Adrenal gland (tissue), 9 donors: ENCODE measurements at regions not wholly inside any gene's neighbourhood (a gene's known extent, or its start where the extent isn't known, plus 50 kb on each side); places are given as distances from the start of the nearest gene placed in this dataset.
"Not testable (repeated sequence)": the region's sequence is repeated elsewhere in the genome, so short reads cannot be mapped to it uniquely, and the experiment has no call there.

Source experiments
- DNase-seq, 7 donors: peaks; one replicate each; pipeline ENCODE4 v3.0.0-alpha.2; 2019 to 2020
- H3K27ac ChIP-seq, 5 donors: fragments of 200-600 bp; sonication (generic) in 4 of 5; 1 replicate in 3 of 5; 2 replicates in 2 of 5; pipeline versions ENCODE4 v1.5.1 to v1.8.0; 2016 to 2020; ENCODE audit warnings: mild to moderate bottlenecking in 1 of 5
- H3K27me3 ChIP-seq: fragments of 200-600 bp; 2 replicates; pipeline ENCODE4 v1.8.0; 2021
- H3K36me3 ChIP-seq, 2 donors: fragments of 200-600 bp; replicated peaks in 1 of 2; 1 replicate in 1 of 2; 2 replicates in 1 of 2; pipeline versions ENCODE4 v1.5.1 to v1.8.0; 2018 to 2022
- H3K4me1 ChIP-seq, 2 donors: fragments of 200-600 bp; replicated peaks in 1 of 2; 1 replicate in 1 of 2; 2 replicates in 1 of 2; pipeline versions ENCODE4 v1.5.1 to v1.8.0; 2018 to 2021
- H3K4me3 ChIP-seq, 4 donors: fragments of 200-600 bp; sonication (generic) in 3 of 4; one replicate each; pipeline ENCODE4 v1.5.1; 2016 to 2018
- H3K9me3 ChIP-seq, 3 donors: fragments of 200-600 bp; sonication (generic) in 1 of 3; replicated peaks in 1 of 3; 1 replicate in 2 of 3; 2 replicates in 1 of 3; pipeline versions ENCODE4 v1.5.1 to v1.8.0; 2016 to 2021
- CTCF ChIP-seq, 6 experiments: fragments of 450-650 bp in 4 of 6; fragments of 200-600 bp in 2 of 6; sonication (generic) in 1 of 6; IDR thresholded peaks; 1 replicate in 5 of 6; 2 replicates in 1 of 6; pipeline versions ENCODE4 v1.5.1 to v1.8.0; 2016 to 2021; ENCODE audit warnings: antibody characterized with exemption in 6 of 6, mild to moderate bottlenecking in 2 of 6, moderate library complexity in 1 of 6
- POLR2A ChIP-seq, 2 donors: fragments of 450-650 bp; IDR thresholded peaks; one replicate each; pipeline ENCODE4 v1.6.1; 2017; ENCODE audit warnings: antibody characterized with exemption in 2 of 2, mild to moderate bottlenecking in 2 of 2, moderate library complexity in 1 of 2
- WGBS, 4 donors: extraction: QIAGEN DNeasy Blood & Tissue Kit in 2 of 4; methylation state at CpG; one replicate each; pipeline versions ENCODE4 v1.1.5 to v1.1.7; 2013 to 2017; 5-methylcytosine and 5-hydroxymethylcytosine counted together
- intact Hi-C, 2 donors: fragments of 100-400 bp; cut with DNase I; formaldehyde crosslinking; loops; one replicate each; pipeline versions ENCODE4 v1.14.1 to v1.15.0; 2022 to 2023
- donor health status: healthy with polysubstance abuse.
- donor health status: Bipolar disorder and iron deficiency.
- donor health status: DM: yes; HTN: yes; CAD: no.
- donor health status: DM: no; HTN: no; CAD: no.
- donor health status: DM: no; HTN: no; CAD: no.

DNA sequence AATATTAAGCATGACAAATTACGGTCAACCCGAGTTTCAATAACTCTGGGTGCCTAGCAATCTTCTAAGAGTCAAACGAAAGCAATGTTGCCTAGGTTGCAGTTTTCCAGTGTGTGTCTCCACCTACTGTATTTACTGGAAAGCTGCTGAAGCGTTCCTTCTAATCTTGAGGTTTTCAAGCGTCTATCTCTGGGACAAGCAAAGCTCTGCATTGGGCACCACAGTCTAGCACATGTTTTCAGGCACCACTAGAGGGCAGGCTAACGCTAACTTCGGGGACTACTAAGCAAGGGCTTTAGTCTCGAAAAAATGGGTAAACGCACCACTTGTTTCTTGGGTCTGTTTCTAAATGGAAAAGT is 82.7 kb upstream of the KIF2A start:
- not testable (repeated sequence) for H3K36me3 ChIP-seq, H3K9me3 ChIP-seq, H3K4me1 ChIP-seq, H3K27ac ChIP-seq, H3K27me3 ChIP-seq
- 1 to 3% (median 2%) methylated on average over 3 to 8 of the region's 9 CpGs for WGBS, 4 donors
- intact Hi-C loops, result loop anchor here (10.0 kb wide), 1 partner anchor 132 kb away; no protein-coding TSS in a partner anchor
- DNase-seq, result peak; percentile 81 to 95 (median 83)
- H3K4me3 ChIP-seq, result peak overlapping the region in 1 of 4 donors; percentile 34
- TF ChIP-seq CTCF (IDR thresholded peaks at IDR 0.05), result peak; percentile 29 to 55 (median 44)

- not testable (repeated sequence) for H3K4me3 ChIP-seq, H3K27ac ChIP-seq, H3K9me3 ChIP-seq, H3K27me3 ChIP-seq, H3K4me1 ChIP-seq, DNase-seq, H3K36me3 ChIP-seq
- intact Hi-C loops, result loop anchor here (10.0 kb wide), 1 partner anchor 130 kb away; no protein-coding TSS in a partner anchor
- TF ChIP-seq CTCF (IDR thresholded peaks at IDR 0.05), result peak in 5 of 6 experiments; percentile 25 to 53 (median 27)
- WGBS, 4 donors, result 78 to 85% (median 81%) methylated on average over 4 to 7 of the region's 7 CpGs
Observed at GRCh38 chr5:62224987-62225601, 80.9 kb upstream of the KIF2A start.

- H3K4me1 ChIP-seq, intact Hi-C loops, H3K27me3 ChIP-seq, H3K36me3 ChIP-seq, H3K4me3 ChIP-seq, H3K27ac ChIP-seq, H3K9me3 ChIP-seq: not testable (repeated sequence)
- WGBS, 4 donors, result 45 to 63% (median 57%) methylated on average over 3 of the region's 3 CpGs
- peak in 1 of 7 donors; percentile 7 for DNase-seq
Observed at GRCh38 chr5:62230876-62231388, 75.1 kb upstream of the KIF2A start.

DNA sequence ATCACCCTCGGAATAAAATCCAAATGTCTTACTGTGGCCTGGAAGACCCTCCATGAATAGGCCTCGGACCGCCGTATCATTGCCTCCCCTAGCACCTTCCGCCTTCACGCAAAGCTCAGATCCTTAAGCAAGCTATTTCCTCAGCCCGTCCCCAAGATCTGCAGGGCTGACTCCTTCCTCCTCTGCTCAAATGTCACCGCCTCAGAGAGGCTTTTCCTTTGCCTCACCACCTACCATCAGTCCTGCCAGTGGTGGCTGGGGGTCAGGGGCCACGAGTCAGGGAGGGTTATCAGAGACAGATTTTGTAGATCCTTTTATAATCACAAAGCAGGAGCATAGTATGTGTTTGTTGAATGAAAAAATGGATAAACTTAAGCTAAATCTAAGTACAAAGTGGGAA is 74.4 kb upstream of the KIF2A start:
- 82 to 89% (median 86%) methylated on average over 9 of the region's 9 CpGs for WGBS, 4 donors
- Histone ChIP-seq H3K27ac (no peak overlapping the region), H3K4me1 (peaks cover 4 to 7% of the 10 kb centered on the region in 2 donors), H3K9me3 (no peaks in the 10 kb centered on the region), H3K4me3 (no peak overlapping the region), H3K27me3 (no peaks in the 10 kb centered on the region), H3K36me3 (no peaks in the 10 kb centered on the region)
- TF ChIP-seq CTCF (IDR thresholded peaks at IDR 0.05) (no peak), POLR2A (IDR thresholded peaks at IDR 0.05) (no peak)
- intact Hi-C loops, result no loop called here
- DNase-seq, result no peak

GRCh38 chr5:62232218-62232617 is 73.8 kb upstream of the KIF2A start:
- H3K36me3 ChIP-seq, H3K27ac ChIP-seq, H3K4me3 ChIP-seq, H3K9me3 ChIP-seq, intact Hi-C loops, H3K27me3 ChIP-seq, DNase-seq, H3K4me1 ChIP-seq: not testable (repeated sequence)
- 32 to 57% (median 40%) methylated on average over 1 of the region's 1 CpG for WGBS, 4 donors

DNA sequence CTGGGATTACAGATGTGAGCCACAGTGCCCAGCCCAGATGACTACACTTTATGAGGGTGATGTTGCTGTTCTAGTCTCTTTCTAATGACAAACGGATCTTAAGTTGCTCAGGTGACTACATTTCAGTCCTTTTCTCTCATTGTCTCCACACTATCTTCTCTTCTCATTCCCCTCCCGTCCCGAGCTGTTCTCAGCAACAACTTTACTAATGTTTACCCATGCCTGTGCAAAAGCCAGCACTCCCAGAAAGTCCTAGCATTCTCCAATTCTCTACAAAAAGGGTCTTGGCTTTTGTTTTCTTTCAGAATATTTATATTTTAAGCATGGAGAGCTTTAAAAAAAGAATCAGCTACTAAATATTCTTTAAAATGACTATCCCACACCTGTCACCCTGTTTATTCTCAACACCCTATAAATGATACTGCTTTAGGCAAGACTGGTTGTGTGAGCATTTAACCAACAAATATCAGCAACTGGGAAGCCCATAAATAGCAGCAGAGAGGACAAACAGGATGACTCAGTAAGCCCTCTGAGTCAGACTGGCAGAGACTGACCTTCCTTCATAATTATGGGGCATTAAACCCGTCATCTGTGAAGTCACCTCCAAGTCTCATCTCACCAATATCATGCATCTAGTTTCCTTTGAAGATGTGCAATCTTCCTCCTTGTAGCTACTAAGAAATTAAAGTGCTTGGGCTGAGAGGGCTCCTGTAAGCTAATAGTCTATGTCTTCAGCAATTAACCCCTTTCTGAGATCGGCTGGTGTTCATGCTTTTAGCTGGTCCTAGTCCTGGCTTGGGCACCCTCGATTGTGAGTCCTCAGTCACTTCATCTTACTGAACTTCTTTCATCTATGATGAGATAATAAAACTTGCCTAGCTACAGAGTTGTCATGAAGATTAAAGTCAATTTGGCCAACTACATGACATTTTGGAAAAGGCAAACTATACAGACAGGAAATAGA is 72.6 kb upstream of the KIF2A start:
- H3K4me3 ChIP-seq, H3K9me3 ChIP-seq, H3K4me1 ChIP-seq, H3K36me3 ChIP-seq, intact Hi-C loops, H3K27me3 ChIP-seq: not testable (repeated sequence)
- H3K27ac ChIP-seq, result peak overlapping the region in 2 of 5 donors; percentile 1 to 34
- DNase-seq, result peak; percentile 34 to 66 (median 61)
- 42 to 56% (median 51%) methylated on average over 6 of the region's 6 CpGs for WGBS, 4 donors

DNA sequence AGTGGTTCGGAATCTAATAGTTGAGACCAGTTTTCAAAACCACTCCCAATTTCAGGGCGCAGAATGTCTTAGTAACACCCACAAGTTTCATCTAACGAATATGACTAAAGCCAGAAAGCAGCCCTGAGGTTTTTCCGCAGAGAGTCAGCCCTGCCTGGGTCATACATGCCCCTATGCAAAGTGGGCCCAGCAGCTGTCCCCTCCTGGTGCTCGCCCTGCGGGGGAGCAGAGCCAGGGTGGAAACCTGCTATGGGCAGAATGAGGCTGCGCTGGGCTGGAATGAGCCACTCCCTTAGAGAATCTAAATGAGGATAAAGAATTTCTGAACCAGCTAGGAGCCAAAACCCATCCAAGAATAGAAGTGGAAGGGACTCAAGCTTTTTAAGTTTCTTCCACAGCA is 69.4 kb upstream of the KIF2A start:
- H3K4me3 ChIP-seq, H3K36me3 ChIP-seq, H3K27ac ChIP-seq, DNase-seq, intact Hi-C loops, H3K9me3 ChIP-seq, H3K27me3 ChIP-seq, H3K4me1 ChIP-seq: not testable (repeated sequence)
- WGBS, 4 donors, result 84 to 93% (median 87%) methylated on average over 6 to 7 of the region's 7 CpGs

GRCh38 chr5:62237944-62238343 is 68.1 kb upstream of the KIF2A start:
- H3K9me3 ChIP-seq, H3K27ac ChIP-seq, DNase-seq, intact Hi-C loops, H3K27me3 ChIP-seq, H3K36me3 ChIP-seq, H3K4me3 ChIP-seq, H3K4me1 ChIP-seq: not testable (repeated sequence)
- 88 to 98% (median 94%) methylated on average over 2 of the region's 2 CpGs for WGBS, 4 donors
